GM23338 (cell line): ENCODE measurements at regions not wholly inside any gene's neighbourhood (a gene's known extent, or its start where the extent isn't known, plus 50 kb on each side); places are given as distances from the start of the nearest gene placed in this dataset.

Source experiments
- ATAC-seq: fragments of 200-7000 bp; cut with Tn5 transposase; 3 replicates; pipeline ENCODE4 v1.9.1; 2020
- DNase-seq: peaks from one replicate; pipeline ENCODE4 v3.0.0-alpha.2; 2015; ENCODE audit warnings: low spot score
- H2AFZ ChIP-seq: fragments of 200-600 bp; sonication (generic); 2 replicates; pipeline ENCODE4 v1.8.0; 2016; ENCODE audit warnings: antibody characterized with exemption, mild to moderate bottlenecking, moderate library complexity
- H3F3A ChIP-seq: fragments of 200-600 bp; sonication (generic); replicated peaks from 2 replicates; pipeline ENCODE4 v1.8.0; 2017; ENCODE audit warnings: antibody characterized with exemption, mixed run types, low read depth
- H3K27ac ChIP-seq: fragments of 200-600 bp; sonication (generic); 2 replicates; pipeline ENCODE4 v1.6.1; 2016; ENCODE audit warnings: low read depth
- H3K27me3 ChIP-seq: fragments of 200-600 bp; sonication (generic); 2 replicates; pipeline ENCODE4 v1.8.0; 2016; ENCODE audit warnings: mild to moderate bottlenecking, mixed run types, moderate library complexity; ENCODE audit not compliant: insufficient read depth
- H3K36me3 ChIP-seq: fragments of 200-600 bp; sonication (generic); 2 replicates; pipeline ENCODE4 v1.8.0; 2016; ENCODE audit warnings: mild to moderate bottlenecking; ENCODE audit not compliant: insufficient read depth
- H3K4me1 ChIP-seq: fragments of 200-600 bp; sonication (generic); 2 replicates; pipeline ENCODE4 v1.8.0; 2016; ENCODE audit warnings: mild to moderate bottlenecking, moderate library complexity; ENCODE audit not compliant: insufficient read depth
- H3K4me2 ChIP-seq: fragments of 200-600 bp; sonication (generic); 2 replicates; pipeline ENCODE4 v1.7.1; 2017; ENCODE audit warnings: mixed run types
- H3K4me3 ChIP-seq: fragments of 200-600 bp; sonication (generic); 2 replicates; pipeline ENCODE4 v1.6.1; 2016; ENCODE audit warnings: mixed run types
- H3K79me2 ChIP-seq: fragments of 200-600 bp; sonication (generic); replicated peaks from 2 replicates; pipeline ENCODE4 v1.8.0; 2017; ENCODE audit warnings: mild to moderate bottlenecking; ENCODE audit not compliant: insufficient read depth
- H3K9me2 ChIP-seq: fragments of 200-600 bp; sonication (generic); 2 replicates; pipeline ENCODE4 v1.8.0; 2017; ENCODE audit not compliant: insufficient read depth
- H4K20me1 ChIP-seq: fragments of 200-600 bp; sonication (generic); replicated peaks from 2 replicates; pipeline ENCODE4 v1.8.0; 2017; ENCODE audit warnings: mild to moderate bottlenecking; ENCODE audit not compliant: insufficient read depth
- H3K27ac Mint-ChIP-seq: 2 replicates; pipeline ENCODE4 v1.8.0; 2020; ENCODE audit warnings: inconsistent platforms, mild to moderate bottlenecking, moderate library complexity, mixed read lengths
- H3K27me3 Mint-ChIP-seq: 3 replicates; pipeline ENCODE4 v1.8.0; 2022; ENCODE audit warnings: low read depth, mild to moderate bottlenecking, moderate library complexity, mixed read lengths, inconsistent platforms; ENCODE audit not compliant: insufficient read depth, poor library complexity
- H3K36me3 Mint-ChIP-seq: 3 replicates; pipeline ENCODE4 v1.8.0; 2021; ENCODE audit warnings: low read depth, mild to moderate bottlenecking, inconsistent platforms, moderate library complexity, mixed read lengths
- H3K4me1 Mint-ChIP-seq: 3 replicates; pipeline ENCODE4 v1.8.0; 2020; ENCODE audit warnings: mild to moderate bottlenecking, inconsistent platforms, mixed read lengths
- H3K4me3 Mint-ChIP-seq: 3 replicates; pipeline ENCODE4 v1.8.0; 2021; ENCODE audit warnings: moderate library complexity, mild to moderate bottlenecking, inconsistent platforms, mixed read lengths
- H3K9me3 Mint-ChIP-seq: 3 replicates; pipeline ENCODE4 v1.8.0; 2020; ENCODE audit warnings: moderate library complexity, mild to moderate bottlenecking, inconsistent platforms, mixed read lengths
- CREB1 ChIP-seq: fragments of 250-450 bp; sonication (Bioruptor Pico); IDR thresholded peaks from 2 replicates; pipeline ENCODE4 v1.5.0; 2020; ENCODE audit warnings: low read depth, mild to moderate bottlenecking, moderate library complexity
- CTCF ChIP-seq, 2 experiments: fragments of 200-600 bp in 1 of 2; sonication (generic) in 1 of 2; conservative IDR thresholded peaks; 2 replicates each; pipeline versions ENCODE4 v1.5.1 to v1.6.1; 2016 to 2017; ENCODE audit warnings: antibody characterized with exemption in 2 of 2, low read depth in 2 of 2, mild to moderate bottlenecking in 2 of 2, moderate library complexity in 1 of 2
- EZH2 ChIP-seq: fragments of 200-600 bp; sonication (generic); IDR thresholded peaks from one replicate; pipeline ENCODE4 v1.8.0; 2017; ENCODE audit warnings: antibody characterized with exemption, mild to moderate bottlenecking, low read depth; ENCODE audit not compliant: unreplicated experiment
- EZH2phosphoT487 ChIP-seq: fragments of 200-600 bp; sonication (generic); IDR thresholded peaks from one replicate; pipeline ENCODE4 v1.8.1; 2018; ENCODE audit warnings: antibody characterized with exemption; ENCODE audit not compliant: unreplicated experiment
- JUNB ChIP-seq: IDR thresholded peaks from one replicate; pipeline ENCODE4 v1.6.1; 2016; ENCODE audit warnings: antibody characterized with exemption; ENCODE audit not compliant: unreplicated experiment
- NANOG ChIP-seq: IDR thresholded peaks from 2 replicates; pipeline ENCODE4 v1.6.1; 2016; ENCODE audit warnings: antibody characterized with exemption, borderline replicate concordance
- POLR2AphosphoS5 ChIP-seq: IDR thresholded peaks from 2 replicates; pipeline ENCODE4 v1.6.1; 2016; ENCODE audit warnings: antibody characterized with exemption, low read depth
- STAT1 ChIP-seq: IDR thresholded peaks from one replicate; pipeline ENCODE4 v1.6.1; 2016; ENCODE audit warnings: antibody characterized with exemption; ENCODE audit not compliant: unreplicated experiment
- ZNF114 ChIP-seq: fragments of 250-450 bp; sonication (Bioruptor Pico); IDR thresholded peaks from 2 replicates; pipeline ENCODE4 v1.5.0; 2020; ENCODE audit warnings: mild to moderate bottlenecking, moderate library complexity
- ZNF331 ChIP-seq: fragments of 250-450 bp; sonication (Bioruptor Pico); IDR thresholded peaks from 2 replicates; pipeline ENCODE4 v1.5.0; 2020; ENCODE audit warnings: low read depth, mild to moderate bottlenecking, moderate library complexity
- TF ChIP-seq, protein P1 (sequence below): IDR thresholded peaks from 2 replicates; pipeline ENCODE4 v1.6.1; 2016; ENCODE audit warnings: antibody characterized with exemption
- TF ChIP-seq, protein P2 (sequence below): fragments of 250-450 bp; sonication (Bioruptor Pico); IDR thresholded peaks from 2 replicates; pipeline ENCODE4 v1.5.0; 2020; ENCODE audit warnings: mild to moderate bottlenecking, moderate library complexity
- TF ChIP-seq, protein P3 (sequence below): IDR thresholded peaks from one replicate; pipeline ENCODE4 v1.6.1; 2018; ENCODE audit warnings: antibody characterized with exemption; ENCODE audit not compliant: unreplicated experiment

- Mint-ChIP-seq H3K27me3 (no peaks in the 10 kb centered on the region), H3K9me3 (peaks cover 4% of the 10 kb centered on the region; the same call in 1 of the 3 replicates), H3K27ac (no peak overlapping the region), H3K36me3 (no peaks in the 10 kb centered on the region), H3K4me3 (no peak overlapping the region), H3K4me1 (no peaks in the 10 kb centered on the region)
- Histone ChIP-seq H3K4me3 (no peak overlapping the region), H2AFZ (no peak overlapping the region), H3K9me2 (peaks cover 7% of the 10 kb centered on the region), H3K36me3 (no peaks in the 10 kb centered on the region), H3K27me3 (no peaks in the 10 kb centered on the region), H3K4me1 (no peaks in the 10 kb centered on the region), H3F3A (no peaks in the 10 kb centered on the region), H3K79me2 (no peaks in the 10 kb centered on the region), H3K27ac (no peak overlapping the region), H3K4me2 (no peak overlapping the region), H4K20me1 (no peaks in the 10 kb centered on the region)
- TF ChIP-seq, protein P1, sequence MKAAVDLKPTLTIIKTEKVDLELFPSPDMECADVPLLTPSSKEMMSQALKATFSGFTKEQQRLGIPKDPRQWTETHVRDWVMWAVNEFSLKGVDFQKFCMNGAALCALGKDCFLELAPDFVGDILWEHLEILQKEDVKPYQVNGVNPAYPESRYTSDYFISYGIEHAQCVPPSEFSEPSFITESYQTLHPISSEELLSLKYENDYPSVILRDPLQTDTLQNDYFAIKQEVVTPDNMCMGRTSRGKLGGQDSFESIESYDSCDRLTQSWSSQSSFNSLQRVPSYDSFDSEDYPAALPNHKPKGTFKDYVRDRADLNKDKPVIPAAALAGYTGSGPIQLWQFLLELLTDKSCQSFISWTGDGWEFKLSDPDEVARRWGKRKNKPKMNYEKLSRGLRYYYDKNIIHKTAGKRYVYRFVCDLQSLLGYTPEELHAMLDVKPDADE: no peak
- TF ChIP-seq POLR2AphosphoS5: no peak
- no peak for TF ChIP-seq ZNF331
- no peak for TF ChIP-seq ZNF114 (CRISPR knock-in tag)
- TF ChIP-seq NANOG: no peak
- no peak for TF ChIP-seq JUNB
- TF ChIP-seq, protein P2, sequence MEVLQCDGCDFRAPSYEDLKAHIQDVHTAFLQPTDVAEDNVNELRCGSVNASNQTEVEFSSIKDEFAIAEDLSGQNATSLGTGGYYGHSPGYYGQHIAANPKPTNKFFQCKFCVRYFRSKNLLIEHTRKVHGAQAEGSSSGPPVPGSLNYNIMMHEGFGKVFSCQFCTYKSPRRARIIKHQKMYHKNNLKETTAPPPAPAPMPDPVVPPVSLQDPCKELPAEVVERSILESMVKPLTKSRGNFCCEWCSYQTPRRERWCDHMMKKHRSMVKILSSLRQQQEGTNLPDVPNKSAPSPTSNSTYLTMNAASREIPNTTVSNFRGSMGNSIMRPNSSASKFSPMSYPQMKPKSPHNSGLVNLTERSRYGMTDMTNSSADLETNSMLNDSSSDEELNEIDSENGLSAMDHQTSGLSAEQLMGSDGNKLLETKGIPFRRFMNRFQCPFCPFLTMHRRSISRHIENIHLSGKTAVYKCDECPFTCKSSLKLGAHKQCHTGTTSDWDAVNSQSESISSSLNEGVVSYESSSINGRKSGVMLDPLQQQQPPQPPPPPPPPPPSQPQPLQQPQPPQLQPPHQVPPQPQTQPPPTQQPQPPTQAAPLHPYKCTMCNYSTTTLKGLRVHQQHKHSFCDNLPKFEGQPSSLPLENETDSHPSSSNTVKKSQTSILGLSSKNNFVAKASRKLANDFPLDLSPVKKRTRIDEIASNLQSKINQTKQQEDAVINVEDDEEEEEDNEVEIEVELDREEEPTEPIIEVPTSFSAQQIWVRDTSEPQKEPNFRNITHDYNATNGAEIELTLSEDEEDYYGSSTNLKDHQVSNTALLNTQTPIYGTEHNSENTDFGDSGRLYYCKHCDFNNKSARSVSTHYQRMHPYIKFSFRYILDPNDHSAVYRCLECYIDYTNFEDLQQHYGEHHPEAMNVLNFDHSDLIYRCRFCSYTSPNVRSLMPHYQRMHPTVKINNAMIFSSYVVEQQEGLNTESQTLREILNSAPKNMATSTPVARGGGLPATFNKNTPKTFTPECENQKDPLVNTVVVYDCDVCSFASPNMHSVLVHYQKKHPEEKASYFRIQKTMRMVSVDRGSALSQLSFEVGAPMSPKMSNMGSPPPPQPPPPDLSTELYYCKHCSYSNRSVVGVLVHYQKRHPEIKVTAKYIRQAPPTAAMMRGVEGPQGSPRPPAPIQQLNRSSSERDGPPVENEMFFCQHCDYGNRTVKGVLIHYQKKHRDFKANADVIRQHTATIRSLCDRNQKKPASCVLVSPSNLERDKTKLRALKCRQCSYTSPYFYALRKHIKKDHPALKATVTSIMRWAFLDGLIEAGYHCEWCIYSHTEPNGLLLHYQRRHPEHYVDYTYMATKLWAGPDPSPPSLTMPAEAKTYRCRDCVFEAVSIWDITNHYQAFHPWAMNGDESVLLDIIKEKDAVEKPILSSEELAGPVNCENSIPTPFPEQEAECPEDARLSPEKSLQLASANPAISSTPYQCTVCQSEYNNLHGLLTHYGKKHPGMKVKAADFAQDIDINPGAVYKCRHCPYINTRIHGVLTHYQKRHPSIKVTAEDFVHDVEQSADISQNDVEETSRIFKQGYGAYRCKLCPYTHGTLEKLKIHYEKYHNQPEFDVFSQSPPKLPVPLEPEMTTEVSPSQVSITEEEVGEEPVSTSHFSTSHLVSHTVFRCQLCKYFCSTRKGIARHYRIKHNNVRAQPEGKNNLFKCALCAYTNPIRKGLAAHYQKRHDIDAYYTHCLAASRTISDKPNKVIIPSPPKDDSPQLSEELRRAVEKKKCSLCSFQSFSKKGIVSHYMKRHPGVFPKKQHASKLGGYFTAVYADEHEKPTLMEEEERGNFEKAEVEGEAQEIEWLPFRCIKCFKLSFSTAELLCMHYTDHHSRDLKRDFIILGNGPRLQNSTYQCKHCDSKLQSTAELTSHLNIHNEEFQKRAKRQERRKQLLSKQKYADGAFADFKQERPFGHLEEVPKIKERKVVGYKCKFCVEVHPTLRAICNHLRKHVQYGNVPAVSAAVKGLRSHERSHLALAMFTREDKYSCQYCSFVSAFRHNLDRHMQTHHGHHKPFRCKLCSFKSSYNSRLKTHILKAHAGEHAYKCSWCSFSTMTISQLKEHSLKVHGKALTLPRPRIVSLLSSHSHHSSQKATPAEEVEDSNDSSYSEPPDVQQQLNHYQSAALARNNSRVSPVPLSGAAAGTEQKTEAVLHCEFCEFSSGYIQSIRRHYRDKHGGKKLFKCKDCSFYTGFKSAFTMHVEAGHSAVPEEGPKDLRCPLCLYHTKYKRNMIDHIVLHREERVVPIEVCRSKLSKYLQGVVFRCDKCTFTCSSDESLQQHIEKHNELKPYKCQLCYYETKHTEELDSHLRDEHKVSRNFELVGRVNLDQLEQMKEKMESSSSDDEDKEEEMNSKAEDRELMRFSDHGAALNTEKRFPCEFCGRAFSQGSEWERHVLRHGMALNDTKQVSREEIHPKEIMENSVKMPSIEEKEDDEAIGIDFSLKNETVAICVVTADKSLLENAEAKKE (CRISPR knock-in tag): no peak
- no peak for TF ChIP-seq CREB1
- TF ChIP-seq EZH2phosphoT487: no peak
- TF ChIP-seq STAT1: no peak
- TF ChIP-seq, protein P3, sequence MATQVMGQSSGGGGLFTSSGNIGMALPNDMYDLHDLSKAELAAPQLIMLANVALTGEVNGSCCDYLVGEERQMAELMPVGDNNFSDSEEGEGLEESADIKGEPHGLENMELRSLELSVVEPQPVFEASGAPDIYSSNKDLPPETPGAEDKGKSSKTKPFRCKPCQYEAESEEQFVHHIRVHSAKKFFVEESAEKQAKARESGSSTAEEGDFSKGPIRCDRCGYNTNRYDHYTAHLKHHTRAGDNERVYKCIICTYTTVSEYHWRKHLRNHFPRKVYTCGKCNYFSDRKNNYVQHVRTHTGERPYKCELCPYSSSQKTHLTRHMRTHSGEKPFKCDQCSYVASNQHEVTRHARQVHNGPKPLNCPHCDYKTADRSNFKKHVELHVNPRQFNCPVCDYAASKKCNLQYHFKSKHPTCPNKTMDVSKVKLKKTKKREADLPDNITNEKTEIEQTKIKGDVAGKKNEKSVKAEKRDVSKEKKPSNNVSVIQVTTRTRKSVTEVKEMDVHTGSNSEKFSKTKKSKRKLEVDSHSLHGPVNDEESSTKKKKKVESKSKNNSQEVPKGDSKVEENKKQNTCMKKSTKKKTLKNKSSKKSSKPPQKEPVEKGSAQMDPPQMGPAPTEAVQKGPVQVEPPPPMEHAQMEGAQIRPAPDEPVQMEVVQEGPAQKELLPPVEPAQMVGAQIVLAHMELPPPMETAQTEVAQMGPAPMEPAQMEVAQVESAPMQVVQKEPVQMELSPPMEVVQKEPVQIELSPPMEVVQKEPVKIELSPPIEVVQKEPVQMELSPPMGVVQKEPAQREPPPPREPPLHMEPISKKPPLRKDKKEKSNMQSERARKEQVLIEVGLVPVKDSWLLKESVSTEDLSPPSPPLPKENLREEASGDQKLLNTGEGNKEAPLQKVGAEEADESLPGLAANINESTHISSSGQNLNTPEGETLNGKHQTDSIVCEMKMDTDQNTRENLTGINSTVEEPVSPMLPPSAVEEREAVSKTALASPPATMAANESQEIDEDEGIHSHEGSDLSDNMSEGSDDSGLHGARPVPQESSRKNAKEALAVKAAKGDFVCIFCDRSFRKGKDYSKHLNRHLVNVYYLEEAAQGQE: no peak
- TF ChIP-seq CTCF (conservative IDR thresholded peaks at IDR 0.05; ENCODE audit: low read depth in 2 of 2): no peak
- TF ChIP-seq EZH2: no peak
- DNase-seq: no peak
- ATAC-seq: no peak
Measured at GRCh38 chr9:100856238-100856637, 172.3 kb upstream of the PLPPR1 start.
